Chondrocyte (in vitro differentiated cells): ENCODE measurements at regions not wholly inside any gene's neighbourhood (a gene's known extent, or its start where the extent isn't known, plus 50 kb on each side); places are given as distances from the start of the nearest gene placed in this dataset.

Experiments used
- DNase-seq: peaks from one replicate; pipeline ENCODE4 v3.0.0; 2021; ENCODE audit warnings: mixed read lengths, low spot score
- H3K27ac Mint-ChIP-seq: one replicate; pipeline ENCODE4 v1.8.0; 2021; ENCODE audit warnings: mild to moderate bottlenecking, moderate library complexity, mixed read lengths; ENCODE audit not compliant: unreplicated experiment
- H3K27me3 Mint-ChIP-seq: 2 replicates; pipeline ENCODE4 v1.8.0; 2021; ENCODE audit warnings: low read depth, mixed read lengths
- H3K36me3 Mint-ChIP-seq: 2 replicates; pipeline ENCODE4 v1.8.0; 2021; ENCODE audit warnings: low read depth, mixed read lengths
- H3K4me1 Mint-ChIP-seq: 2 replicates; pipeline ENCODE4 v1.8.0; 2021; ENCODE audit warnings: low read depth, mild to moderate bottlenecking, mixed read lengths
- H3K4me3 Mint-ChIP-seq: one replicate; pipeline ENCODE4 v1.8.0; 2021; ENCODE audit warnings: mild to moderate bottlenecking, moderate library complexity, mixed read lengths; ENCODE audit not compliant: unreplicated experiment
- H3K9me3 Mint-ChIP-seq: 2 replicates; pipeline ENCODE4 v1.8.0; 2021; ENCODE audit warnings: low read depth, mixed read lengths
- CTCF ChIP-seq: fragments of 200-600 bp; sonication (generic); IDR thresholded peaks from 2 replicates; pipeline ENCODE4 v1.5.0; 2021; ENCODE audit warnings: antibody characterized with exemption, mild to moderate bottlenecking, moderate library complexity

DNA sequence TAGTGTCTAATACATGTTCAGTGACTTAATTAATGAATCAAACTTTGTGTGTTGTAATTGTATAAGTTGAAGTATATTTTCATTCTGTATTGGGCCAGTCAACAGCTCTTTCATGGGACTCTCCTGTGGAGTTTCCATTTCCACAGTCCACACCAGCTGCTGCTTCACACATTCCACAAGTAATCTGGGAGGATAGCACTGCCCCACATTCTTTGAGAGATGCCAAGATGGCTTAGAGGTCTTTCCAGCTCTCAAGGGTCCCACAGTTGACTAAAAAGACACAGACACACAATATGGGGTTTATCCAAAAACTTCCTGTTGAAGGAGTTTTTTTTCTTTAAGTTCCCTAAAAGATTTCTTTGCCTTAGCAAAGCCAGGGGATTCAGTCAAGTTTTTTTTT, 408.3 kb downstream of the AACS start:
- H3K27ac Mint-ChIP-seq = no peak overlapping the region
- peaks cover 5% of the 10 kb centered on the region for H3K4me1 Mint-ChIP-seq
- H3K4me3 Mint-ChIP-seq = no peak overlapping the region
- DNase-seq = no peak
- H3K9me3 Mint-ChIP-seq = no peaks in the 10 kb centered on the region
- no peak for TF ChIP-seq CTCF
- H3K36me3 Mint-ChIP-seq = no peaks in the 10 kb centered on the region
- H3K27me3 Mint-ChIP-seq = no peaks in the 10 kb centered on the region

DNA sequence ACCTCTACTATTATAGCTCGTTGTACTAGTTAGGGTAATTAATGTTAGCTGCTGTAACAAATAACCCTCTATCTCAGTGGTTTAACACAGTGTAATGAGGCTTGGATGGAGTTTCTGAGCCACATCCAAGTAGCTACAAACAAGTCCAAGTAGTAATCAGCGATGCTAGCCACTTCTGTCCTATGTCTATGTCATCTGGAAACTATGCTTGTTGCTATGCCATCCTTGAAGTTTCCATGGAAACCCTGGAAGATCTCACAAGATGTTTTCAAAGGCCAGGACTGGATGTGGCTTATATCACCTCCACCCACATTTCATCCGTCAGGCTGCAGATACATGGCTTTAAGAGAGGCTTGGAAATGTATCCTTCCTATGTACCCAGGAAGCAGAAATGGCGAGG, 422.1 kb downstream of the AACS start:
- H3K36me3 Mint-ChIP-seq = no peaks in the 10 kb centered on the region
- no peak for DNase-seq
- no peaks in the 10 kb centered on the region for H3K27me3 Mint-ChIP-seq
- H3K4me1 Mint-ChIP-seq = no peaks in the 10 kb centered on the region
- no peak overlapping the region for H3K4me3 Mint-ChIP-seq
- TF ChIP-seq CTCF = no peak
- H3K27ac Mint-ChIP-seq = no peak overlapping the region
- H3K9me3 Mint-ChIP-seq = peaks cover 37% of the 10 kb centered on the region

DNA sequence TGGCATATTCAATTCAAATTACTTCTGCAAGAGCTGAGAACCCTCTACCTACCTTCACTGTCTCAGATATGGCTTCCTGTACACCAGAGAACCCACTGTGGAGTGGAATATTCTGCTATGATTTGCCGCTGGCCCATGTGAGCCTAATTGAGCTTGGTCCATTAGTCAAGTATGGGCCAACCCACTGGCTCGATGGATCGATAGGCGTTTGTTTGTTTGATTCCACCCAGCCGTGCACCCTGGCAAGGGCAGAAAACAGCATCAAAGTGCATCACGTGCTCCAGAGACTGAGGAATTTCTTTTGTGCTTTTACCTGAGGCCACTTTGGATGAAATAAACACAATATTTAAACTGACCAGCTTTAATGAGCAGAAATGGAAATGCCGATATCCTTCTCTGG, 426.3 kb downstream of the AACS start:
- Mint-ChIP-seq H3K27ac (no peak overlapping the region), H3K4me3 (no peak overlapping the region), H3K4me1 (no peaks in the 10 kb centered on the region), H3K27me3 (no peaks in the 10 kb centered on the region), H3K36me3 (peaks cover 2% of the 10 kb centered on the region), H3K9me3 (peaks cover 25% of the 10 kb centered on the region)
- no peak for TF ChIP-seq CTCF
- no peak for DNase-seq

- H3K9me3 Mint-ChIP-seq = peaks cover 16% of the 10 kb centered on the region
- H3K36me3 Mint-ChIP-seq = peaks cover 2% of the 10 kb centered on the region
- DNase-seq = no peak
- no peaks in the 10 kb centered on the region for H3K4me1 Mint-ChIP-seq
- TF ChIP-seq CTCF = no peak
- no peak overlapping the region for H3K4me3 Mint-ChIP-seq
- H3K27ac Mint-ChIP-seq = no peak overlapping the region
- H3K27me3 Mint-ChIP-seq = no peaks in the 10 kb centered on the region
Measured at GRCh38 chr12:125492354-125493270, 427.4 kb downstream of the AACS start.

GRCh38 chr12:125493704-125494308, 428.6 kb downstream of the AACS start:
- Mint-ChIP-seq H3K9me3 (peaks cover 12% of the 10 kb centered on the region), H3K4me3 (no peak overlapping the region), H3K4me1 (no peaks in the 10 kb centered on the region), H3K36me3 (peaks cover 2% of the 10 kb centered on the region), H3K27me3 (no peaks in the 10 kb centered on the region), H3K27ac (no peak overlapping the region)
- TF ChIP-seq CTCF = no peak
- no peak for DNase-seq
